ENCODE measurements at regions not wholly inside any gene's neighbourhood (a gene's known extent, or its start where the extent isn't known, plus 50 kb on each side); places are given as distances from the start of the nearest gene placed in this dataset.

DNA sequence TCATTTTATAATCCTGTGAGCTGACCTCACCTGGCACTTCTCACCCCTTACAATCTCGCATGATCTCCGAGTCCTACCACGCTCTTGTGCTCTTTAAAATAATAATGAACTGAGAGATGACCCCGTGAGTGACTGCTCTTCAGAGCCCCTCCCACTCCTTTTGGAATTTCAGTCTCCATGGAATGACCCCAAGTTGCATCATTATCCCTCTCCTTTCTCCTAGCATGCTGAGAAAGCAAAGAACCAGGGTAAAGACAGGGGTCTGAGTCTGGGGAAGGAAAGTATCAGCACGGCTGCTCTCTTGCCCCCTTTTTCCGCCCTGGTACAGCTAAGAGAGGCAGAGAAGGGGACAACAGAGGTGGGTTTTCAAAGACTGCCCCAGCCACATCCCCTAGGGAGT lies 178.3 kb upstream of the PLEKHA5 start:
- TF ChIP-seq SP1 (IDR thresholded peaks at IDR 0.05) (no peak), ARNT (IDR thresholded peaks at IDR 0.05) (no peak), ELF4 (IDR thresholded peaks at IDR 0.05) (no peak), HDGF (IDR thresholded peaks at IDR 0.05; ENCODE audit: borderline replicate concordance) (no peak), FOXK2 (IDR thresholded peaks at IDR 0.05) (no peak), FOXA1 (IDR thresholded peaks at IDR 0.05) (no peak), ZNF384 (IDR thresholded peaks at IDR 0.05) (no peak), SUZ12 (IDR thresholded peaks at IDR 0.05) (no peak), FOXM1 (IDR thresholded peaks at IDR 0.05; ENCODE audit: borderline replicate concordance) (no peak), NFRKB (IDR thresholded peaks at IDR 0.05) (no peak)
- TF ChIP-seq, protein P1, sequence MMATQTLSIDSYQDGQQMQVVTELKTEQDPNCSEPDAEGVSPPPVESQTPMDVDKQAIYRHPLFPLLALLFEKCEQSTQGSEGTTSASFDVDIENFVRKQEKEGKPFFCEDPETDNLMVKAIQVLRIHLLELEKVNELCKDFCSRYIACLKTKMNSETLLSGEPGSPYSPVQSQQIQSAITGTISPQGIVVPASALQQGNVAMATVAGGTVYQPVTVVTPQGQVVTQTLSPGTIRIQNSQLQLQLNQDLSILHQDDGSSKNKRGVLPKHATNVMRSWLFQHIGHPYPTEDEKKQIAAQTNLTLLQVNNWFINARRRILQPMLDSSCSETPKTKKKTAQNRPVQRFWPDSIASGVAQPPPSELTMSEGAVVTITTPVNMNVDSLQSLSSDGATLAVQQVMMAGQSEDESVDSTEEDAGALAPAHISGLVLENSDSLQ (IDR thresholded peaks at IDR 0.05), result no peak

All from HEK293T (cell line).